ENCODE measurements at regions not wholly inside any gene's neighbourhood (a gene's known extent, or its start where the extent isn't known, plus 50 kb on each side); places are given as distances from the start of the nearest gene placed in this dataset.

GRCh38 chr4:55768291-55768690 is 51.3 kb upstream of the EXOC1L start:
- TF ChIP-seq ZFP30 (CRISPR knock-in tag; IDR thresholded peaks at IDR 0.05) (no peak), PPARA (CRISPR knock-in tag; IDR thresholded peaks at IDR 0.05; ENCODE audit: borderline replicate concordance) (no peak), GLIS3 (CRISPR knock-in tag; IDR thresholded peaks at IDR 0.05) (no peak), TOX (CRISPR knock-in tag; IDR thresholded peaks at IDR 0.05; ENCODE audit: borderline replicate concordance) (no peak), ISL1 (CRISPR knock-in tag; IDR thresholded peaks at IDR 0.05) (peak; percentile 52), CSRNP3 (CRISPR knock-in tag; IDR thresholded peaks at IDR 0.05) (no peak), ZNF70 (CRISPR knock-in tag; IDR thresholded peaks at IDR 0.05) (no peak), ESRRG (CRISPR knock-in tag; IDR thresholded peaks at IDR 0.05) (no peak)
- peak; percentile 47; the same call in 2 of the 3 replicates for ATAC-seq

All from SK-N-SH treated with all-trans-retinoic acid at 6 μM for 48 hours (cell line).